GM12891 (cell line): ENCODE measurements at regions not wholly inside any gene's neighbourhood (a gene's known extent, or its start where the extent isn't known, plus 50 kb on each side); places are given as distances from the start of the nearest gene placed in this dataset.

Experiments
- POLR2A ChIP-seq: IDR thresholded peaks from 2 replicates; pipeline ENCODE4 v1.6.1; 2011; ENCODE audit warnings: low read depth, low read length, control low read depth
- SPI1 ChIP-seq: IDR thresholded peaks from 2 replicates; pipeline ENCODE4 v1.6.1; 2011; ENCODE audit warnings: low read depth, low read length, control low read depth

DNA sequence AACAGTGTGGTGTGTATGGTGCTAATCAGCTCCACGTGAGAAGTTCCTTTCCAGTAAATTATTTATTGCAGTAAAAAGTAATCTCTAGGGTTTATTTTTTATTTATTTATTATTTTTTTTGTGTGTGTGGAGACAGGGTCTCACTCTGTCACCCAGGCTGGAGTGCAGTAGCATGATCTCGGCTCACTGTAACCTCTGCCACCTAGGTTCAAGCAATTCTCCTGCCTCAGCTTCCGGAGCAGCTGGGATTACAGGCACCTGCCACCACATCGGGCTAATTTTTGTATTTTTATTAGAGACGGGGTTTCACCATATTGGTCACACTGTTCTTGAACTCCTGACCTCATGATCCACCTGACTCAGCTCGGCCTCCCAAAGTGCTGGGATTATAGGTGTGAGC lies 606.9 kb downstream of the PCDH7 start:
- TF ChIP-seq SPI1, result no peak
- TF ChIP-seq POLR2A, result no peak
